ENCODE measurements at regions not wholly inside any gene's neighbourhood (a gene's known extent, or its start where the extent isn't known, plus 50 kb on each side); places are given as distances from the start of the nearest gene placed in this dataset.

DNA sequence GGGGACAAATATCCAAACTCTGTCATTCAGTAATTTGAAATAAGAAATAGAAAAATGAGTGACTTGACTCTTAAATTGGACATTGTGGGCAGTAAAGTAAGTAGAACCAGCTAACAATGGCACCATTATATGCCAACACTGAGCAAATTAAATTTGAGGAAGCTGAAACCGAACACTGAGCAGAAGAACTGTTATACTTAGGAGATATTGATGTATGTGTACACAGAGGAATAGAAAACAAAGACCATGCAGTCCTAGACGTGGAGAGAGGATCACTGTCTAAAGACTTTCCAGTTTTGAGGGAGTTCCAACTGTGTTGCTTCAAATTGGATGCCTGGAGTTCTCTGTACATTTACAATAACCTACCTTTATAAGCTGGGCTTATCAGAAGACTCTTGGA is 427.0 kb upstream of the EYS start:
- CTCF ChIA-PET: no interaction called here
- POLR2A ChIA-PET: no interaction called here
- no peak for DNase-seq (ENCODE audit: extremely low spot score)
- TF ChIP-seq SUZ12 (IDR thresholded peaks at IDR 0.05) (no peak), L3MBTL2 (conservative IDR thresholded peaks at IDR 0.05) (no peak), HDGF (IDR thresholded peaks at IDR 0.05; ENCODE audit: borderline replicate concordance) (no peak), FOXK2 (IDR thresholded peaks at IDR 0.05) (no peak), LEF1 (IDR thresholded peaks at IDR 0.05; ENCODE audit: borderline replicate concordance) (no peak), ELF4 (IDR thresholded peaks at IDR 0.05) (no peak), BHLHE40 (IDR thresholded peaks at IDR 0.05; ENCODE audit: borderline replicate concordance) (no peak), SP1 (IDR thresholded peaks at IDR 0.05) (no peak), FOXM1 (IDR thresholded peaks at IDR 0.05; ENCODE audit: borderline replicate concordance) (no peak), NFRKB (IDR thresholded peaks at IDR 0.05) (no peak), TARDBP (IDR thresholded peaks at IDR 0.05) (no peak), FOXA1 (IDR thresholded peaks at IDR 0.05) (no peak), ARNT (IDR thresholded peaks at IDR 0.05) (no peak), CTBP1 (IDR thresholded peaks at IDR 0.05; ENCODE audit: borderline replicate concordance) (no peak)
- TF ChIP-seq, protein P1, sequence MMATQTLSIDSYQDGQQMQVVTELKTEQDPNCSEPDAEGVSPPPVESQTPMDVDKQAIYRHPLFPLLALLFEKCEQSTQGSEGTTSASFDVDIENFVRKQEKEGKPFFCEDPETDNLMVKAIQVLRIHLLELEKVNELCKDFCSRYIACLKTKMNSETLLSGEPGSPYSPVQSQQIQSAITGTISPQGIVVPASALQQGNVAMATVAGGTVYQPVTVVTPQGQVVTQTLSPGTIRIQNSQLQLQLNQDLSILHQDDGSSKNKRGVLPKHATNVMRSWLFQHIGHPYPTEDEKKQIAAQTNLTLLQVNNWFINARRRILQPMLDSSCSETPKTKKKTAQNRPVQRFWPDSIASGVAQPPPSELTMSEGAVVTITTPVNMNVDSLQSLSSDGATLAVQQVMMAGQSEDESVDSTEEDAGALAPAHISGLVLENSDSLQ (IDR thresholded peaks at IDR 0.05): no peak

DNA sequence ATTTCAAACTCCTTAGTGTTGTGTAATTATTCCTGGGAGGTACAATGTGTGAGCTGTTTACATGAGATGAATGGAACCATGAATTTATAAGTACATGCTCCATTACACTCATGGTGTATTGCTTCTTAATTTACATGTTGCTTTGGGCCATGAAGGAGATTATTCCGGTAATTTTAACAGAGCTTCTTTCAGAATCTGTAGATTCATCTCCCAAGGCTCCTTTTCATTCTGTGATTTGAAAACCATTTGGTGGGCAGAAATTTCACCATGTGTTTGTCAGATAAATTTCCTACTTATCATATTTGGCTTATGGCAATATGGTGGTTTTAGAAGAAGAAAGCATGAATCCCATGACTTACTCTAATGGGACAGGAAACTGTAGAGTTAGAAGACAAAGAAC is 421.6 kb upstream of the EYS start:
- ChIA-PET CTCF (no interaction called here), POLR2A (no interaction called here)
- no peak for DNase-seq (ENCODE audit: extremely low spot score)
- TF ChIP-seq NFRKB (IDR thresholded peaks at IDR 0.05) (no peak), HDGF (IDR thresholded peaks at IDR 0.05; ENCODE audit: borderline replicate concordance) (no peak), CTBP1 (IDR thresholded peaks at IDR 0.05; ENCODE audit: borderline replicate concordance) (no peak), ARNT (IDR thresholded peaks at IDR 0.05) (no peak), BHLHE40 (IDR thresholded peaks at IDR 0.05; ENCODE audit: borderline replicate concordance) (no peak), L3MBTL2 (conservative IDR thresholded peaks at IDR 0.05) (no peak), SUZ12 (IDR thresholded peaks at IDR 0.05) (no peak), SP1 (IDR thresholded peaks at IDR 0.05) (no peak), LEF1 (IDR thresholded peaks at IDR 0.05; ENCODE audit: borderline replicate concordance) (no peak), ELF4 (IDR thresholded peaks at IDR 0.05) (no peak)

DNA sequence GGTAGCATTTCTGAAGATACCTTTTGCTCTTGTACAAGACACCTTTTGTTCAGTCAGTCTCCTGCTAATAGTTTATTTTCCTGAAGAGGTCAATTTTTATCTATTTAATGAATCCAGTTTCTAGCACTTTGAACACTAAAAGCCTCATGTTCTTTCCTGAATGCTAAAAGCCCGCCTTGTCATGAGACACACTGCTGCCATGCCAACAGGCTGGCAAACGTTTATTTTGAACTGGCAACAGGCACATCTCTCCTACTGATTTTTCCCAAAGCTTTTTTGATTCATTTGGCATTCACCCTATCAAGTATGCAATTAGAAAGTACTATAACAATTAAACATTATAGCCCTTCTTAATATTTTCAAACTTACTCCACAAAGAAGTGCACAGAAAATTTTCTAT is 421.2 kb upstream of the EYS start:
- POLR2A ChIA-PET: no interaction called here
- TF ChIP-seq FOXM1 (IDR thresholded peaks at IDR 0.05; ENCODE audit: borderline replicate concordance) (no peak), LEF1 (IDR thresholded peaks at IDR 0.05; ENCODE audit: borderline replicate concordance) (no peak), SP1 (IDR thresholded peaks at IDR 0.05) (no peak), ARNT (IDR thresholded peaks at IDR 0.05) (no peak)
- CTCF ChIA-PET: no interaction called here
- no peak for DNase-seq (ENCODE audit: extremely low spot score)

DNA sequence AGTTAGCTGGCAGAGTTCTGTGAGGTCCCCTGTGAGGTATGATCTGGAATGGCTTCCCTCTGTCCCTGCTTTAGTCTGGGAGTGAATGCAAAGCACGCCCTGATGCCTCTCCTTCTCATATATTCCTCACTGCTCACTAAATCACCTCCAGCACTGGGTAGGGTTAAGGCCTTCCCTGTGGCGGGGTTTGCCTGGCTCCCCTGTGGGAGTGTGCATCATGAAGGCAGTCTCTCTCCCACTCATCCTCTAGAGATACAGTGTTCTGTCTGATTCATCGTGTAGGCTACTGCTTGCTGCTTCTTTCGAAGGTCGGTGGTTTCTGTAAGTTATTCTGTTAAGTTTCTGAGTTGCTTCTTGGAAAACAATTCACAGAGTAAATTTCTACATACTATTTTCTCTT is 420.0 kb upstream of the EYS start:
- CTCF ChIA-PET: no interaction called here
- no peak for DNase-seq (ENCODE audit: extremely low spot score)
- TF ChIP-seq BHLHE40 (IDR thresholded peaks at IDR 0.05; ENCODE audit: borderline replicate concordance): no peak
- TF ChIP-seq LEF1 (IDR thresholded peaks at IDR 0.05; ENCODE audit: borderline replicate concordance): no peak
- no peak for TF ChIP-seq FOXM1 (IDR thresholded peaks at IDR 0.05; ENCODE audit: borderline replicate concordance)
- TF ChIP-seq FOXA1 (IDR thresholded peaks at IDR 0.05): no peak
- no peak for TF ChIP-seq L3MBTL2 (conservative IDR thresholded peaks at IDR 0.05)
- TF ChIP-seq NFRKB (IDR thresholded peaks at IDR 0.05): no peak
- TF ChIP-seq ELF4 (IDR thresholded peaks at IDR 0.05): no peak
- no peak for TF ChIP-seq FOXK2 (IDR thresholded peaks at IDR 0.05)
- TF ChIP-seq, protein P1 (IDR thresholded peaks at IDR 0.05): no peak
- POLR2A ChIA-PET: no interaction called here

DNA sequence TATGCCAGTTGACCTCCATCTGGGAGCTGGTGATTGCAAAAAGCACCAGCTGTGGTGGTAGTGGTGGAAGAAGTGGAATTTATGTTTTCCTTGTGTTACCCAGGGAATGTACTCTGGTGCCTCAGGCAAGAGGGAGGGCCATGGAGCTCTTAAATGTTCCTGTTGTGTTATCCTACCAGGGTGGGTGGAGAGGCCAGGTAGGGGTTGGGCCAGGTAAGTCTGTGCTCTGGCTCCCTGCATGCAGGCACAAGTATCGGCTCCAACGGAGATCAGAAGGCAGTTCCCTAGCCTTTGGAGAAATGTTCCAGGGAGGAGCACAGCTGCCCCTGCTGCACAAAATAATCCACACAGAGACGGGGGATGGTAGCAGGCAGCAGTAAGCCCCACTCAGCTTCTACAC is 419.3 kb upstream of the EYS start:
- POLR2A ChIA-PET: no interaction called here
- TF ChIP-seq FOXA1 (IDR thresholded peaks at IDR 0.05): no peak
- no peak for TF ChIP-seq FOXM1 (IDR thresholded peaks at IDR 0.05; ENCODE audit: borderline replicate concordance)
- no peak for TF ChIP-seq BHLHE40 (IDR thresholded peaks at IDR 0.05; ENCODE audit: borderline replicate concordance)
- no peak for TF ChIP-seq L3MBTL2 (conservative IDR thresholded peaks at IDR 0.05)
- no peak for TF ChIP-seq CTBP1 (IDR thresholded peaks at IDR 0.05; ENCODE audit: borderline replicate concordance)
- no peak for TF ChIP-seq SP1 (IDR thresholded peaks at IDR 0.05)
- TF ChIP-seq FOXK2 (IDR thresholded peaks at IDR 0.05): no peak
- TF ChIP-seq TARDBP (IDR thresholded peaks at IDR 0.05): no peak
- no peak for TF ChIP-seq LEF1 (IDR thresholded peaks at IDR 0.05; ENCODE audit: borderline replicate concordance)
- no peak for TF ChIP-seq ZNF384 (IDR thresholded peaks at IDR 0.05)
- TF ChIP-seq SUZ12 (IDR thresholded peaks at IDR 0.05): no peak
- no peak for TF ChIP-seq ARNT (IDR thresholded peaks at IDR 0.05)
- TF ChIP-seq, protein P1 (IDR thresholded peaks at IDR 0.05): no peak
- TF ChIP-seq ELF4 (IDR thresholded peaks at IDR 0.05): no peak
- TF ChIP-seq NFRKB (IDR thresholded peaks at IDR 0.05): no peak
- TF ChIP-seq HDGF (IDR thresholded peaks at IDR 0.05; ENCODE audit: borderline replicate concordance): no peak
- no peak for DNase-seq (ENCODE audit: extremely low spot score)
- CTCF ChIA-PET: no interaction called here

DNA sequence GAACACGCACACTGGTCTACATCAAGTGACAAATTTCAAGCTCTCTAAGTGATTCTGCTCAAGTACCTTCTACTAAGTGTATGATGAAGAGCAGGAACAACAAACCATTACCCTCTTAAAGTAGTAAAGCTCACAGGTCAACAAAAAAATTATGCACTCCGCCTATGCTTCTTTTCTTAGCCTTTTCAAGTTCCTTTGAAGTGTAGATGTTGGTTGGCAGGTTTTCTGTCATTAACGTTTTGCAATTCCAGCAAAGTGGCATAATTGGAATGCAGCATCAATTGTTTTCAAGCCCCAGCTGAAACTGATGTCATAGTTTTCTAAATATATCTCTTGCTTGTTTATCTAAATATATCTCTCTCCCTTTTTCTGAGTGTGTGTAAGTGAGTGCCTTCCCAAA is 396.9 kb upstream of the EYS start:
- POLR2A ChIA-PET: no interaction called here
- CTCF ChIA-PET: no interaction called here
- TF ChIP-seq CTBP1 (IDR thresholded peaks at IDR 0.05; ENCODE audit: borderline replicate concordance) (no peak), HDGF (IDR thresholded peaks at IDR 0.05; ENCODE audit: borderline replicate concordance) (no peak), ZNF384 (IDR thresholded peaks at IDR 0.05) (no peak), FOXM1 (IDR thresholded peaks at IDR 0.05; ENCODE audit: borderline replicate concordance) (no peak), TARDBP (IDR thresholded peaks at IDR 0.05) (no peak), FOXA1 (IDR thresholded peaks at IDR 0.05) (no peak), FOXK2 (IDR thresholded peaks at IDR 0.05) (no peak), LEF1 (IDR thresholded peaks at IDR 0.05; ENCODE audit: borderline replicate concordance) (no peak), NFRKB (IDR thresholded peaks at IDR 0.05) (no peak), SUZ12 (IDR thresholded peaks at IDR 0.05) (no peak), ELF4 (IDR thresholded peaks at IDR 0.05) (no peak), SP1 (IDR thresholded peaks at IDR 0.05) (no peak), ARNT (IDR thresholded peaks at IDR 0.05) (no peak), L3MBTL2 (conservative IDR thresholded peaks at IDR 0.05) (no peak)
- TF ChIP-seq, protein P1 (IDR thresholded peaks at IDR 0.05): no peak
- DNase-seq (ENCODE audit: extremely low spot score): no peak
